ENCODE measurements at regions not wholly inside any gene's neighbourhood (a gene's known extent, or its start where the extent isn't known, plus 50 kb on each side); places are given as distances from the start of the nearest gene placed in this dataset.
"Not testable (repeated sequence)": the region's sequence is repeated elsewhere in the genome, so short reads cannot be mapped to it uniquely, and the experiment has no call there.

DNA sequence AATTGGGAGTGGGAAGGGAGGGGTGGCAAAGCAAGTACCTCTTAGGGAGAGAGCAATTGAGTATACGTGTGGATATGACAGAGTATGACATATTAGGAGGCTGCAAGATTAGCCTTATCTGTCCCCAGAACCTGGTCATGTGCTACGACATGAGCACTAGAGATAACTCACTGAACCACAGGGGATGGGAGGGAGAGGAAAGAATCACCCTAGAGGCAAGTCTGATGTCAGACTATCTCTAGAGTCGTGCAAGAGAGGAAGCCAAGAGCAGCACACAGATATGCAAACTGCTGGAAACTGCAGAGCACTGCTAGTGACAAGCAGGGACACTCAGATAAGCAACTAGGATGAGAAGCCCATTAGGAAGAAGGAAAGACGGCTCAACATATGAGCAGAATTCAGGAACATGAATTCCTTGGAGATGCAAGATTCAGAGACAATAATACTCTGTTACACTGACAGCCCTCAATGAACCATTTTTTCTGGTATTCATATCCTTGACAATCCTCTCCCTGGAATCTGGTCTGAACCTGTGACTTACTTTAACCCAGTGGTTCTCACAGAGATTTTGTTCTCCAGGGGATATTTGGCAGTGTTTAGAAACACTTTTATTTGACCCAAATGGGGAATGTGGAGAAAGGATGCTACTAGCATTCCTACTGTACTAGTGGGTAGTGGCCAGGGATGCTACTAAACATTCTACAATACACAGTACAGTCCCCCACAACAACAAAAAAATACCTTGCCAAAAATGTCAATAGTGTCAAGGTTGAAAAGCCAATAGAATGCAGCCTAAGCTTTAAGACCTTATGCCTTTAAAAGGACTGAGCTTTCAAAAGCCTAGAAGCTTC lies 84.0 kb upstream of the BMP2K start:
- peak; percentile 11 for DNase-seq (ENCODE audit: low spot score)

DNA sequence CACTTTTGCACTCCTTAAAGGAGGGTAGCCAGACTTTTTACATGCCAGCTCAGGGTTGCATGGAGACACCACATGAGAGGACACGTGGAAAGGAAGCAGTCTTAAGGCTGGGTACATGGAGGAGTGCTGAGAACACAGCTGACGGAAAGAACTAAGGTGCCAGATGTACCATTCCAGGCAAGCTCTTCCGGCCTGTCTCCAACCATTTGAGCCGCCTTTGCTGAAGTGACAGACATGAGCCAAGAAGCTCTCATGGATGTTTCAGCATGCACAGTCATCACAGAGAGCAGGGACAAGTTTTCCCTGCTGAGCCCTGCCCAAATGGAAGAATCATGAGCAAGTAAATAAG lies 83.4 kb upstream of the BMP2K start:
- DNase-seq (ENCODE audit: low spot score): no peak

DNA sequence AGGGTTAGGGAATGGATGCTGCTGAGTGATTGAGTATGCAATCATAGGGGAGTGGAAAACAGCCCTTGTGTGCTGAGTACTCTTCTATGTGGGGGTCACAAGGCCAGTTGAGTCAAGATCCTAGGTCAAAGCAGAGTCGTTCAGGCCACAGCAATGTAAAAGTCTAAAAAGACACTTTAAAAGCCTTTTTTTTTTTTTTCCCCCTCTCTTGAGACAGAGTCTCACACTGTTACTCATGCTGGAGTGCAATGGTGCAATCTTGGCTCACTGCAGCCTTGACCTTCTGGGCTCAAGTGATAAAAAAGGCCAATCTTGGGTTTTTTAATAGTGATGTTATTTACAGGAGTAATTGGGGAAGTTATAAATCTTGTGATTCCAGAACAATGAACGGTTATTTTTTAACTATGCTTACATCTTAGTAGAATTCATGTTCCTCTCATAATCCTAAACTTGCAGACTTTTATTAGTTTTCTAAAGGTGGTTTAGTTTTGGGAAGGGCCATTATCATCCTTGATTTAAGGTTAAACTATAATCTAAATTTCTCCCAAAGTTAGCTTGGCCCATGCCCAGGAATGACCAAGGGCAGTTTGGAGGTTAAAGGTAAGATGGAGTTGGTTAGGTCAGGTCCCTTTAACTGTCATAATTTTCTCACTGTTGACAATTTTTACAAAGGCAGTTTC lies 82.2 kb upstream of the BMP2K start:
- no peak for DNase-seq (ENCODE audit: low spot score)

DNA sequence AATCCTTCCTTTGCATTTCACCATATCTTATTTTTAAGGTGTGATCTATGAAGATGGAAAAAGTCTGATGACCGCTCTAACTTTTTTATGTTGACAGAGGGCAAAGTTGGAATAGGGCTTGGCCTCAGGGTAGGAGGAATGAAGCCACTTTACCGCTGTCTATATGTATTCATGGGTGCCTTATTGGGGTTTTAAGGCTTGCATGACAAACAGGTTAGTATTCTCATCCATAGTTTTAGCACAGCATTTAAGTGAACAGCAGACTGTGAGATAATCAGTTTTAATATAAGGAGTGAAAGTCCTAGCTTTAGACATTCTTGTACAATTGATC lies 81.7 kb upstream of the BMP2K start:
- no peak for DNase-seq (ENCODE audit: low spot score)

DNA sequence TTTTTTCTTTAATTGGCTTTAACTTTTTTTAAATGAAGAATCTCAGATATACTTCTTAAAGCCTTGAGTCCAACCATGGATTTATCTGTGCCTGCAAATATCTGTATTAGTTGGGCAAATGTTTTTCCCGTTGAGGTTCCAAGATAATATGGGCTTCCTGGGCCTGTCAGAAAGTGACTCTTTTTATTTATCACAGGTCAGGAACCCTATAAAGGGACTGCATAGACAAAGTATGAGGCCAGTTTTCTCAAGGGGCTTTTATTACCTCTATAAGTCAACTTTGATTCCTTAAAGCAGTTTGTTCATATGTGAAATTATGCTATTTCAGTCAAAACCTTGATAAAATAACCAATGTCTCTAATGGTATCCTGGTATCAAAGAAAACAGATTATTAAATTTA lies 80.2 kb upstream of the BMP2K start:
- no peak for DNase-seq (ENCODE audit: low spot score)

DNA sequence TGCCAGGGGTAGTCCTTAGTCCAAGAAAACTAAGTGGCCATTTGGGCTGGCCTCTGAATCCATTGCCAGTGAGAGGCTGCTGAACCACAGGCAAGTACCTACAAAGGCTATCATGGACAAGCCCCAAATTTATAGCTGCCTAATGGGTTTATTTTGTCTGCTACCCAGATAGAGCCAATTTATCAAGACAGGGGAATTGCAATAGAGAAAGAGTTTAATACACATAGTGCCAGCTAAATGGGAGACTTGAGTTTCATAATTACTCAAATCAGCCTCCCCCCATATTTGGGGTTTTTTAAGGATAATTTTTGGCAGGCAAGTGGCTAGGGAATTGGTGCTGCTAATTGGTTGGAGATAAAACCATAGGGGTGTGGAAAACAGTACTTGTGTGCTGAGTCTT lies 73.1 kb upstream of the BMP2K start:
- no peak for DNase-seq (ENCODE audit: low spot score)

DNA sequence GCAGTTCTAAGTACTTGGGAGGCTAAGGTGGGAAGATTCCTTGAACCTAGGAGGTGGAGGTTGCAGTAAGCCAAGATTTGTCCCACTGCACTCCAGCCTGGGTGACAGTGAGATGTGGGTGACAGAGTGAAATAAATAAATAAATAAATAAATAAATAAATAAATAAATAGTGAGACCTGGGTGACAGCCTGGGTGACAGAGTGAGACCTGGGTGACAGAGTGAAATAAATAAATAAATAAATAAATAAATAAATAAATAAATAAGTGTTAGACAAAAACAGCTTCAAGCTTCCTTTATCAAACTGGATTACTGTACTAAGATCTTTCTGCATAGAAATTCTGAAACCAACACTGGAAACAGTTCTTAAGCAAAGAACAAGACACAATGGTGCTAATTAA lies 71.8 kb upstream of the BMP2K start:
- DNase-seq (ENCODE audit: low spot score): no peak

DNA sequence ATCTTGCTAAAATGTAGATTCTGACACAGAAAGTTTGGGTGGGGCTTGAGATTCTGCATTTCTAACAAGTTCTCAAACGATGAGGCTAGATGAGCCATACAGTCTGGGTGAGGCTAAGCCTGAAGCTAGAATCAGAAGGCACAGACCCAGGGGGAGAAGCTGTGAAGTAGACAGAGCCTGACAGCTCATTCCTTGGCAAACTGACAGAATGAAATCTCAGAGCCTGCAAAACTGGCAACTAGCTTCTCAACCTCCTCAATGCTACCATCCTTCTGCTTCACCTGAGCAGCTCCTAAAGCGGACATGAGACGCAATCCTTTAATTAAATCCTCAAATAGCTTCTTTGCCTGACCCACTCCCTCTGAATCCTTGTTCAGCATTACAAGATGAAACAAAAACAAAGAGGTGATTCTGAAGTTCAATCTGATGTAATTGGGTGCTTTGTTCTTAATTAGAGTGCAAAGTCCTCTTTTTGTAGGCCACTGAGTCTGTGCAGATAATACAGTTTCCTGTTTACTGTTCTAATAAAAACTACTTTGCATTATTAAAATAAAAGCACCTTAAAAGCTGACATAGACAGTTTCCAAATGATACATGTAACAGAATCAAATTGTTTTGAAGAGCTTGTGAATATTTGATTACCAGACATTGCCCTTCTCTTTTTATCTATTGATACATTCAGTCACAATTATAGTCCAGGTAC lies 71.0 kb upstream of the BMP2K start:
- no peak for DNase-seq (ENCODE audit: low spot score)

DNA sequence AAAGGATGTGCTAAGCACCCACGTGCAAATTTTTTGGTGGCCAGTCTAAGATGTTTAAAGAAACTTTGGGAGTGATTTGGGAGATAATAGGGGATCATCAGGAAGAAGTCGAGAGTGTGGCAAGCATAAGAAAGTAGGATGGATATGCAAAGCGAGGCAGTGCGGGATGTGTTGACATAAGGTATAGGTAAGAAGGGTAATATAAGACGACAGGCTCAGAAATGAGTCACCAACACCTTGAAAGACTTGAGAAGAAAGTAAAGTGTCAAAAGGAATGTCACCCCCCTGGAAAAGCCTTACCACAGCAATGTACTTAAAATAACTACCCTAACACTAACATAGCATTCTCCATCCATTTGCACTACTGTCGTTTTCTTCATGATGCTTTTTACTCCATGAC lies 69.8 kb upstream of the BMP2K start:
- DNase-seq (ENCODE audit: low spot score): no peak

DNA sequence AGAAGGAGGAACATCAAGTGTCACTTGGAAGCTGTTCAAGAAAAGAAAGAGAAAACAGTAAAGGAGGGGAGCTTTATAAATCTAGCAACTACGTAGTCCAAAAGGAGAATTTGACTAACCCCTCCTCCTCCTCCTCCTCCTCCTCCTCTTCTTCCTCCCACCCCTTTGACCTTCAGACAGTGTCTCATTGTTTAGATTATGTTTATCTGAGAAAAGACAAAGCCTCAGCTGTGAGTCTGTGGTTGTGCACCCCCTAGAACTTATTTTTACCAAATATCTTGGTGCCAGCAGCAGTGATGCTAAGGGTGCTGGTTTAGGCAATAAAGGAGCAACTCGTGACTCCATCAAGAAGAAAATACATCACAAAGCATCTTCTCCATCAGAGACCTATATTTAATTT lies 68.9 kb upstream of the BMP2K start:
- no peak for DNase-seq (ENCODE audit: low spot score)

DNA sequence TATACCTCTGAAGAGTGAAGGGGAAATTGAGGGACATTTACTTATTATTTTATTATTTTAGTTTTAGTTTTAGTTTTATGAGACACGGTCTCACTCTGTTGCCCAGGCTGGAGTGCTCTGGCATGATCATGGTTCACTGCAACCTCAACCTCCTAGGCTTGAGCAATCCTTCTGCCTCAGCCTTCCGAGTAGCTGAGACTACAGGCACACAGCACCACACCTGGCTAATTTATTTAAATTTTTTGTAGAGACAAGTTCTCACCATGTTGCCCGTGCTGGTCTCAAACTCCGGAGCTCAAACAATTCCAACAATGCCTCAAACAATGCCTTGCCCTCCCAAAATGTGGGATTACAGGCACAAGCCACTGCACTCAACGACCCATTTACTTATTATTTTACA lies 68.4 kb upstream of the BMP2K start:
- DNase-seq (ENCODE audit: low spot score): no peak

DNA sequence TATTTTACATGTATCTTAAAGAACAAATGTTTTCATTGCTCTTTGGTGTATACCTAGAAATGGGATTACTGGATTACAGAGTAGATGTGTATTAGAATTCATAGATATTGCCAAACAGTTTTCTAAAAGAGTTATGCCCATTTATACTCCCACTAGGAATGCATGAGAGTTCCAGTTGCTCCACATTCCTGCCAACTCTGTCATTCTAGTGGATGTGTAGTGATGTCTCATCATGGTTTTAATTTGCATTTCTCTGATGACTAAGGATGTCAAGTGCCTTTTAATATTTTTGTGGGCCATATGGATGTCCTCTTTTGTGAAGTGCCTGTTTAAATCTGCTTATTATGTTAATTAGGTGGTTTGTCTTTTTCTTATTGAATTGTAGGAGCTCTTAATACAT lies 65.6 kb upstream of the BMP2K start:
- no peak for DNase-seq (ENCODE audit: low spot score)

DNA sequence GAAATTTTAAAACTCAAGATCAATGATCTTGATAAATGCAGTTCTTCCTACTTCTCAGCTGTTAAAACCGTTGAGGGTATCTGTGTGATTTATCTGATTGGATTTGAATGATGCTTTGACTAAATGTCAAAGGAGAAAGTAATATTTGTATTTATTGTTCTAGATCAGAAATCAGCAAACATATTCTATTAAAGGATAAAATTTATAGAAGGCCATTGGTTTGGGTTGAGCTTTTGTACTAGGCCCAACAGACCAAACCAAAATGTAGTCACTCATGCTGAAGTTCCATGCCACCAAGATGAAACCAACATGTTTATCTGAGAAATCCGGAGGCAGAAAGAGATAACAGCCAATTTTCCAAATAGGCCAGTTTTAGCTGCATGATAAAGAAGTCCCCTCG lies 64.5 kb upstream of the BMP2K start:
- DNase-seq (ENCODE audit: low spot score): no peak

DNA sequence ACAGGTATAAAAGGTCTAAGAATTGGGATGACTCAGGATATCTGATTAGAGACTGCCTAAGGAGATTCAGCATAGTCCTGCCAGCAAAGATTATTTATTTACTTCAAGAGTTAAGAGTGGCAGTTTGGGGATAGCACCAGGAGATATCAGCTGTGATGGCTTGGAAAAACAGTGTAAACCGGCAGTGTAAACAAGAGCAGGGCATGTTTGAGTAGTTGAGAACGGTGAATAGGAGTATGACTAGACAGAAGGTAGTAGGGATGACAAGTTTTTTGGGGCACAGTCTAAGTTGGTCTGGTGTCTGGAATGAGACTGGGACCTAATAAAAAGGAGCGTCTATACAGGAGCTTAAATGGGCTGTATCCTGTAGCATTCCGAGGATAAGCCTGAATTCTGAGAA lies 61.6 kb upstream of the BMP2K start:
- not testable (repeated sequence) for DNase-seq (ENCODE audit: low spot score)

DNA sequence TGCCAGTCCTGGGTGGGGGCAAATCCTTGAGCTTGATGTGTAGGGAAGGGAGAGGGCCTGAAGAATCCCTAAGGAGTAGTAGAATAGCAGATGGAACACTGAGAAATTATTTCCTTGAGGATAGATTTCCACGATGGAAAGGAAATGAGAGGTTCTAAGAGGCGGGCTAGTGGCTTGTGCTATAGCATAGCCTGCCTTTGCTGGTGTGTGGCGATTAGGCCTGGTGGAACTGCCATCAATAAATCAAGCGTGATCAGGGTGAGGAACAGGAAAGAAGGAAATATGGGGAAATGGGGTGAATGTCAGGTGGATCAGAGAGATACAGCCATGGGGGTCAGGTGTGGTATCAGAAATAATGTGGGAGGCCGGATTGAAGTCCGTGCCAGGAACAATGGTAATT lies 60.8 kb upstream of the BMP2K start:
- DNase-seq (ENCODE audit: low spot score): not testable (repeated sequence)

DNA sequence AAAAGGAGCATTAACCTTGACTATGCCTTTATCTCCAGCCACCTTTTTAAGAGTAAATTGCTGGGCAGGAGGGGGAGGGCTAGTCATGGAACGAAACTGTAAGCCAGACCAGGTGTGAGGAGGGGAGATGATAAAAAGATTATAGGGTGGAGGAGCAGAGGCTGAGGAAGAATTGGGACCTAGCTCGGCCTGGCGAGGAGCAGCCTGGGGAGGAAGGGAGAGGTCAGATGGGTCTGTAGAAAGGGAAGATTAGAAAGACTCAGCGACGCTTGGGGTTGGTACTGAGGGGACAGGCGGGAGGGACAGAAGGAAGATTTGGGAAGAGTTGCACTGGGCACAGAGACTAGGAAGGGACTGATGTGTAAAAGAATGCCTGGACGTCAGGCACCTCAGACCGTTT lies 58.4 kb upstream of the BMP2K start:
- not testable (repeated sequence) for DNase-seq (ENCODE audit: low spot score)

DNA sequence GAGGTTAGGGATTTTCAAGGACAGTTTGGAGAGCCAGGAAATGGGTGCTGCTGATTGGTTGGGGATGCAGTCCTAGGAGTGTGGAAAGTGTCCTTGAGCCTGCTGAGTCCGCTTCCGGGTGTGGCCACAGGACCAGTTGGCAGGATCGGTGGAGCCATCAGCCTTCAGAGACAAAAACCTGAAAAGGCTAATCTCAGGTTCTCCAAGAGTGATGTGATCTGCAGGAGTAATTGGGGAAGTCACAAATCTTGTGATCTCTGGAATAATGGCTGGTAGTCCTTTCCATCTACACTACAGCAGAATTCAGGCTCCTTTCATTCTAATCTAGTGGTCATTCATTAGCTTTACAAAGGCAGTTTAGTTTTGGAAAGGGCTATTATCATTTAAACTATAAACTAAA lies 55.9 kb upstream of the BMP2K start:
- no peak for DNase-seq (ENCODE audit: low spot score)

DNA sequence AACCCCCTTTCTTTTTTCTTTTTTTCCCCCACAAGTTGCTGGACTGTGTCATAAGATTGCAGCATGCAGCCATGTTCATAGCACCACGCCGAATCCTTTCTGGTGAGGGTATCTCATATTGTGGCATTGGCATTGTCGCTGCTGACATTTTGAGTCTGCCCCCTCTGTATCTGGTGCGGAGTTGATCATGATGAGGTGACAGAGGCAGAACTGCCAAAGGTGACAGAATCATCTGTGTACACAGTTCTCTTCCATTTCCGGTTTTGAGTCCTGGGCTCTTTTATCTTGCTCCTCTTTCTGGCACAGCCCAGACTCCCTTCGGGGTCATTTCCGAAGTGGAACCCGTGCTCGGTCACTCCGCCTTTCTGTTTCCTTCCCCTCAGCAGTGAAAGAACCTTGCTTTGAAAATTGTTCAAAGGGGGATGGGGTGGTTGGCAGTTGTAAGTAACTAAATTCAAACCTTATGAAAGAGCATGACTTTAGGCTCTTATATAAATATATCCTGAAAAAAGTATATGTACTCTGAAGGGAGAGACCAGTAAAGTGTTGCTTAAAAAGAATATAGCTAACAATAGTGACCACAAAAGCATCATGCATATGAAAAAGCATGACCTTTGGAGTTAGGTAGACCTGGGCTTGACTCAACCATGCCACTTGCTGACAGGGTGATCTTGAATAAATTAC lies 55.0 kb upstream of the BMP2K start:
- peak; percentile 24 for DNase-seq (ENCODE audit: low spot score)

DNA sequence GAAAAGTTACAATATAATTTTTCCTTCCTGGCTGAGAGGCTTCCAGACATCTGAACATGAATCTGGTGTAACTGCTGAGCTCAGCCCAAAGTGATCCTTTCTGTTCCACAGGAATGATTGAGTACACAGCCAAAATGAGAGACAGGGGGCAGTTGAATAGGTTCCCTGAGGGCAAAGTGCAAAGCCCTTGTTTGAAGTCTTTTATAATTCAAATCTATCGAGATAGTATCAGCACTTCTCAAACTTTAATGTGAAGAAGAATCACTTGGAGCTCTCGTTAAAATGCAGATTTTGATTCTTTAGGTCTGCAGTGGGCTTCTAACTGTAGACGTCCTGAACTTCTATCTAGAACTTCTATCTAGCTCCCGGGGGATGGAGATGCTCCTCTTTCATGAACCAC lies 54.4 kb upstream of the BMP2K start:
- no peak for DNase-seq (ENCODE audit: low spot score)

DNA sequence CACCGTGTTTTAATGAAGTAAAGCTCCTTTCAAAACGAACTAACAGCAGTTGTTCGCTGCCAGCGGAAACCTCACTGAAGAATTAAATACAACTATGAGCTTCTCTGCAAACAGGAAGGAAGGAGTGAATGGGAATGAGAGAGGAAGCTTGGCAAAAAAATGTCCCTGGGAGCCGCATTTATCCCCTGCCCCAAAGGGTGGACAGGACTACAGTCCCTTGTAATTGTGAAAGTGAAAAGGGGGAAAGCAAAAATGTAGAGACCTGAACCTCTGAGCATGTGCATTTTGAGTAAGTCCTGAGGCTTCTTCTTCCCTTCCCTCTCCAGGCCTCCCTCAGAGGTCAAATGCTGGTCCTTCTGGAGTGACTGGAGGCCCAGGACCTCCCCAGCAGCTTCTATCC lies 53.8 kb upstream of the BMP2K start:
- no peak for DNase-seq (ENCODE audit: low spot score)

DNA sequence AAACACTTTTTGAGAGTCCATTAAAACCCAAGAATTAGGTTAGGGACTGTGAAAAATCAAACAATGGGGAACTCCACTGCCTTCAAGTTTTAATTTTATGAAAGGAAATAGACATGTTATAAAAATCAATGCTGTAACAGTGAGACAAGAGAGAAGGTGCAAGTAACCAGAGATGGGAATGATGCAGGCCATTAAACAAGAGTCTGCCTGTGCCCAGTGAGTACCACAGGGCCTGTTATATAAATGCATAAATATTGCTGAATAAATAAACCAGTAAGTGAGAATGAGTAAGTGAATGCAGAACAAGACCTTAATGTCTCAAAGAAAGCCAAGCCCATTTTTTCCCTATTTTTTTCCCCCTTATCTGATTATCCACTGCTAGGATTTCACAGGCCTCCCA lies 53.3 kb upstream of the BMP2K start:
- DNase-seq (ENCODE audit: low spot score): no peak

Measured in CD4-positive, alpha-beta T cell treated with Interleukin-6 at 100 ng/mL for 8 hours (primary cell).